CD14-positive monocyte (primary cell): ENCODE measurements at regions not wholly inside any gene's neighbourhood (a gene's known extent, or its start where the extent isn't known, plus 50 kb on each side); places are given as distances from the start of the nearest gene placed in this dataset.
"Not testable (repeated sequence)": the region's sequence is repeated elsewhere in the genome, so short reads cannot be mapped to it uniquely, and the experiment has no call there.

Experiments used
- DNase-seq, 3 donors: peaks; one replicate each; pipeline ENCODE4 v3.0.0-alpha.2; 2011 to 2022
- H2AFZ ChIP-seq: 2 replicates; pipeline ENCODE4 v1.6.0; 2012; ENCODE audit warnings: mild to moderate bottlenecking, low read depth, low read length, inconsistent platforms; ENCODE audit not compliant: insufficient read depth, poor library complexity, severe bottlenecking
- H3K27ac ChIP-seq, 2 donors: 1 replicate in 1 of 2; 2 replicates in 1 of 2; pipeline ENCODE4 v1.5.1; 2012 to 2013; ENCODE audit warnings: low read length in 2 of 2, control low read depth in 1 of 2, inconsistent platforms in 1 of 2, low read depth in 1 of 2, mild to moderate bottlenecking in 1 of 2
- H3K27me3 ChIP-seq, 2 donors: one replicate each; pipeline versions ENCODE4 v1.6.0 to v1.6.1; 2011 to 2013; ENCODE audit warnings: low read length in 2 of 2; ENCODE audit not compliant: control insufficient read depth in 2 of 2, insufficient read depth in 2 of 2
- H3K36me3 ChIP-seq, 2 donors: replicated peaks in 1 of 2; 1 replicate in 1 of 2; 2 replicates in 1 of 2; pipeline versions ENCODE4 v1.5.1 to v1.6.1; 2012 to 2013; ENCODE audit warnings: low read length in 2 of 2, control low read depth in 1 of 2, inconsistent platforms in 1 of 2, mild to moderate bottlenecking in 1 of 2; ENCODE audit not compliant: insufficient read depth in 2 of 2, control insufficient read depth in 1 of 2
- H3K4me1 ChIP-seq, 2 donors: 1 replicate in 1 of 2; 2 replicates in 1 of 2; pipeline versions ENCODE4 v1.5.1 to v1.6.1; 2012 to 2013; ENCODE audit warnings: low read length in 2 of 2, control low read depth in 1 of 2, inconsistent platforms in 1 of 2, mild to moderate bottlenecking in 1 of 2, moderate library complexity in 1 of 2; ENCODE audit not compliant: insufficient read depth in 2 of 2, control insufficient read depth in 1 of 2
- H3K4me2 ChIP-seq: replicated peaks from 2 replicates; pipeline ENCODE3; 2012; ENCODE audit warnings: low read length, moderate library complexity, mild to moderate bottlenecking; ENCODE audit not compliant: poor library complexity, severe bottlenecking; ENCODE audit errors: extremely low read depth
- H3K4me3 ChIP-seq, 3 experiments: fragments of 200-600 bp in 1 of 3; sonication (generic) in 1 of 3; replicated peaks in 1 of 3; 1 replicate in 2 of 3; 2 replicates in 1 of 3; pipeline ENCODE4 v1.5.1; 2011 to 2013; ENCODE audit warnings: low read length in 3 of 3, mild to moderate bottlenecking in 3 of 3, control low read depth in 2 of 3, low read depth in 2 of 3, inconsistent platforms in 1 of 3, moderate library complexity in 1 of 3
- H3K79me2 ChIP-seq: 2 replicates; pipeline ENCODE4 v1.6.0; 2012; ENCODE audit warnings: mild to moderate bottlenecking, control low read depth, inconsistent platforms, low read length, moderate library complexity; ENCODE audit not compliant: insufficient read depth
- H3K9ac ChIP-seq: 2 replicates; pipeline ENCODE4 v1.6.0; 2017; ENCODE audit warnings: low read length, mild to moderate bottlenecking; ENCODE audit not compliant: insufficient read depth, poor library complexity, severe bottlenecking
- H3K9me3 ChIP-seq, 2 donors: replicated peaks in 1 of 2; 1 replicate in 1 of 2; 2 replicates in 1 of 2; pipeline versions ENCODE4 v1.5.1 to v1.6.1; 2012 to 2013; ENCODE audit warnings: low read length in 2 of 2, control low read depth in 1 of 2; ENCODE audit not compliant: control insufficient read depth in 1 of 2, insufficient read depth in 1 of 2
- H4K20me1 ChIP-seq: 2 replicates; pipeline ENCODE4 v1.6.0; 2012; ENCODE audit warnings: mild to moderate bottlenecking, low read length, control low read depth, moderate library complexity; ENCODE audit not compliant: insufficient read depth
- H3K27ac Mint-ChIP-seq, 7 donors: one replicate each; pipeline ENCODE4 v1.8.0; 2020; ENCODE audit warnings: mild to moderate bottlenecking in 7 of 7, mixed read lengths in 7 of 7, moderate library complexity in 6 of 7, inconsistent platforms in 2 of 7
- H3K27me3 Mint-ChIP-seq, 3 donors: one replicate each; pipeline ENCODE4 v1.8.0; 2021 to 2022; ENCODE audit warnings: low read depth in 3 of 3, mild to moderate bottlenecking in 3 of 3, mixed read lengths in 3 of 3, moderate library complexity in 3 of 3, inconsistent platforms in 1 of 3
- H3K36me3 Mint-ChIP-seq, 2 donors: one replicate each; pipeline ENCODE4 v1.8.0; 2020; ENCODE audit warnings: mixed read lengths in 2 of 2, inconsistent platforms in 1 of 2, mild to moderate bottlenecking in 1 of 2
- H3K4me1 Mint-ChIP-seq: one replicate; pipeline ENCODE4 v1.8.0; 2020; ENCODE audit warnings: mild to moderate bottlenecking, mixed read lengths
- H3K4me3 Mint-ChIP-seq, 2 donors: one replicate each; pipeline ENCODE4 v1.8.0; 2020; ENCODE audit warnings: mild to moderate bottlenecking in 2 of 2, mixed read lengths in 2 of 2, moderate library complexity in 1 of 2
- H3K9me3 Mint-ChIP-seq, 7 donors: one replicate each; pipeline ENCODE4 v1.8.0; 2020 to 2022; ENCODE audit warnings: mixed read lengths in 7 of 7, mild to moderate bottlenecking in 6 of 7, moderate library complexity in 6 of 7, inconsistent platforms in 2 of 7
- CTCF ChIP-seq: fragments of 200-600 bp; IDR thresholded peaks from one replicate; pipeline ENCODE4 v1.8.0; 2022; ENCODE audit warnings: antibody characterized with exemption, mild to moderate bottlenecking
- WGBS: methylation state at CpG from one replicate; pipeline ENCODE4 v1.1.5; 2013; ENCODE audit warnings: missing lambda C conversion rate; ENCODE audit not compliant: insufficient coverage; 5-methylcytosine and 5-hydroxymethylcytosine counted together
- intact Hi-C, 2 donors: fragments of 100-400 bp; cut with micrococcal nuclease; formaldehyde crosslinking; loops; one replicate each; pipeline versions ENCODE4 v1.15.0 to v1.15.1; 2023

GRCh38 chr15:91414124-91414523 lies 314.1 kb downstream of the SV2B start:
- H3K36me3 ChIP-seq: no peaks in the 10 kb centered on the region
- H3K27me3 ChIP-seq: no peaks in the 10 kb centered on the region
- no peak overlapping the region for H3K4me3 ChIP-seq
- H2AFZ ChIP-seq: no peak overlapping the region
- intact Hi-C loops: no loop called here
- no peaks in the 10 kb centered on the region for H3K27me3 Mint-ChIP-seq
- H3K27ac Mint-ChIP-seq: no peak overlapping the region
- no peak overlapping the region for H3K9ac ChIP-seq
- H3K36me3 Mint-ChIP-seq: no peaks in the 10 kb centered on the region
- H3K9me3 Mint-ChIP-seq: peaks cover 0 to 3% (median 0%) of the 10 kb centered on the region in 7 donors
- peaks cover 7% of the 10 kb centered on the region in 2 donors for H3K4me1 ChIP-seq
- H3K79me2 ChIP-seq: no peaks in the 10 kb centered on the region
- H3K4me2 ChIP-seq: no peak overlapping the region
- H3K4me3 Mint-ChIP-seq: no peak overlapping the region
- H3K9me3 ChIP-seq: no peaks in the 10 kb centered on the region
- no peak for DNase-seq
- peaks cover 7% of the 10 kb centered on the region for H3K4me1 Mint-ChIP-seq
- H3K27ac ChIP-seq: no peak overlapping the region
- WGBS: no CpG with 5 or more reads among the region's 2 CpGs
- no peak for TF ChIP-seq CTCF
- no peaks in the 10 kb centered on the region for H4K20me1 ChIP-seq

- intact Hi-C loops, H3K9me3 ChIP-seq, H3K4me3 Mint-ChIP-seq, H3K27me3 ChIP-seq, H3K4me1 ChIP-seq, H3K27me3 Mint-ChIP-seq, H2AFZ ChIP-seq, H3K4me3 ChIP-seq, H3K9me3 Mint-ChIP-seq, H3K36me3 Mint-ChIP-seq, H3K9ac ChIP-seq, H3K36me3 ChIP-seq, DNase-seq, H3K4me1 Mint-ChIP-seq, H3K4me2 ChIP-seq, H4K20me1 ChIP-seq, H3K79me2 ChIP-seq, H3K27ac Mint-ChIP-seq, H3K27ac ChIP-seq: not testable (repeated sequence)
- WGBS: no CpG with 5 or more reads among the region's 4 CpGs
Observed at GRCh38 chr15:91415258-91415657, 315.2 kb downstream of the SV2B start.
